ENCODE measurements at regions not wholly inside any gene's neighbourhood (a gene's known extent, or its start where the extent isn't known, plus 50 kb on each side); places are given as distances from the start of the nearest gene placed in this dataset.

DNA sequence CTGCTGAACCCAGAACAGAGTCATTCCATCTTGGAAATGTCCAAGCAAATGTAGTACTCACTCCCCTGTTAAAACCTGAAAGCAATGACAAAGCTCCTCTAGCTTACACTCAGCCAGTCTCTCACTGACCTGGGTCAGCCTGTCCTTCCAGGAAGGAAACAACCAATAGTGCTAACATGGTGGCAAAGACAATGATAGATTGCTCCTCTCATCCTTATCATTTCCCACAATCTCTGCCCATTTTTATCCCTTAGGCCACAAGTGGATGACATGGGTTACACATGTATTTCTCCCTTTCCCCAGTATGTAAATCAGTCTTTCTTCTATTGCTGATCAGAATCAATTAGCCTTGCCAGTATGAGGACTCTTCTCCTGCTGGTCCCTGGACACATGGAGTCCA, 154.6 kb upstream of the SESN3 start:
- DNase-seq (ENCODE audit: low read depth in 1 of 2, low spot score in 2 of 2) (no peak), FAIRE-seq (no peak)
- no peak overlapping the region for H4K8ac ChIP-seq (ENCODE audit: extremely low read depth, insufficient read depth, low read length)
- CTCF ChIA-PET (ENCODE audit: partially characterized antibody): no interaction called here
- no peak overlapping the region for H4K91ac ChIP-seq (replicated peaks; ENCODE audit: insufficient read length, low read length)
- H2BK120ac ChIP-seq (replicated peaks; ENCODE audit: low read depth, low read length): no peak overlapping the region
- no peaks in the 10 kb centered on the region for H3K36me3 ChIP-seq (ENCODE audit: control insufficient read depth in 2 of 4, insufficient read depth in 4 of 4, low read length in 3 of 4)
- H2BK5ac ChIP-seq (ENCODE audit: low read depth, low read length): no peak overlapping the region
- no peak overlapping the region for H3K4me3 ChIP-seq (ENCODE audit: extremely low read depth in 1 of 4, insufficient read depth in 2 of 4, low read depth in 3 of 4, low read length in 4 of 4)
- H2AFZ ChIP-seq (ENCODE audit: low read length): no peak overlapping the region
- H3K9ac ChIP-seq (replicated peaks in 1 of 4; ENCODE audit: extremely low read depth in 1 of 4, low read depth in 3 of 4, low read length in 3 of 4): no peak overlapping the region
- no peak overlapping the region for H3K27ac ChIP-seq (ENCODE audit: low read depth, low read length)
- no peaks in the 10 kb centered on the region for H4K20me1 ChIP-seq (replicated peaks in 1 of 2; ENCODE audit: control insufficient read depth in 1 of 2, insufficient read depth in 2 of 2, low read length in 2 of 2)
- H2BK15ac ChIP-seq (ENCODE audit: low read length): no peak overlapping the region
- no peak overlapping the region for H3K14ac ChIP-seq (ENCODE audit: insufficient read length)
- no peak overlapping the region for H3K56ac ChIP-seq (replicated peaks; ENCODE audit: insufficient read length, low read depth, low read length)
- H3K79me2 ChIP-seq (ENCODE audit: control insufficient read depth in 1 of 2, insufficient read depth in 2 of 2, low read length in 2 of 2): no peaks in the 10 kb centered on the region
- no peak overlapping the region for H2AK5ac ChIP-seq (ENCODE audit: low read depth, low read length)
- H3K9me3 ChIP-seq (ENCODE audit: insufficient read depth in 2 of 2, low read depth in 1 of 2, low read length in 1 of 2): no peaks in the 10 kb centered on the region
- no peak overlapping the region for H3K4ac ChIP-seq (replicated peaks; ENCODE audit: insufficient read length, low read depth, low read length)
- POLR2A ChIA-PET (ENCODE audit: partially characterized antibody): no interaction called here
- no peaks in the 10 kb centered on the region for H3K4me1 ChIP-seq (replicated peaks in 1 of 4; ENCODE audit: control insufficient read depth in 3 of 4, insufficient read depth in 4 of 4, low read length in 3 of 4)
- H3K4me2 ChIP-seq (ENCODE audit: insufficient read depth in 1 of 2, low read depth in 2 of 2, low read length in 2 of 2): no peak overlapping the region
- H4K5ac ChIP-seq (ENCODE audit: insufficient read length, low read depth, low read length): no peak overlapping the region
- H3K79me1 ChIP-seq (ENCODE audit: low read depth, low read length): no peaks in the 10 kb centered on the region
- H3K23me2 ChIP-seq (ENCODE audit: low read depth, low read length): no peaks in the 10 kb centered on the region
- H3K18ac ChIP-seq (ENCODE audit: extremely low read depth, low read length): no peak overlapping the region
- H2BK12ac ChIP-seq (ENCODE audit: low read depth, low read length): no peak overlapping the region
- H3K27me3 ChIP-seq (replicated peaks in 1 of 4; ENCODE audit: control insufficient read depth in 3 of 4, extremely low read depth in 1 of 4, insufficient read depth in 3 of 4, low read length in 3 of 4): no peaks in the 10 kb centered on the region; a peak in 1 of 7 replicates
- no peak overlapping the region for H2BK20ac ChIP-seq (ENCODE audit: low read length)
- H3K23ac ChIP-seq (ENCODE audit: insufficient read length): no peak overlapping the region
- TF ChIP-seq SIRT6 (IDR thresholded peaks at IDR 0.05; ENCODE audit: low read length) (no peak), USF2 (IDR thresholded peaks at IDR 0.05; ENCODE audit: low read length) (no peak), SP4 (IDR thresholded peaks at IDR 0.05; ENCODE audit: low read length) (no peak), TAF1 (IDR thresholded peaks at IDR 0.05; ENCODE audit: low read depth, low read length) (no peak), SIN3A (conservative IDR thresholded peaks at IDR 0.05 in 1 of 2, IDR thresholded peaks at IDR 0.05 in 1 of 2; ENCODE audit: low read depth in 1 of 2, low read length in 2 of 2) (no peak), MAX (IDR thresholded peaks at IDR 0.05) (no peak), JUN (IDR thresholded peaks at IDR 0.05; ENCODE audit: low read depth, low read length) (no peak), ATF3 (IDR thresholded peaks at IDR 0.05; ENCODE audit: insufficient read depth, low read depth, low read length) (no peak), SUZ12 (IDR thresholded peaks at IDR 0.05; ENCODE audit: low read length) (no peak), GTF2F1 (IDR thresholded peaks at IDR 0.05; ENCODE audit: borderline replicate concordance, low read depth, low read length) (no peak), CTBP2 (IDR thresholded peaks at IDR 0.05; ENCODE audit: borderline replicate concordance, insufficient read depth, insufficient read length, low read length) (no peak), TEAD4 (IDR thresholded peaks at IDR 0.05; ENCODE audit: low read depth, low read length) (no peak), EZH2 (IDR thresholded peaks at IDR 0.05; ENCODE audit: low read depth, low read length, severe bottlenecking) (no peak), BCL11A (IDR thresholded peaks at IDR 0.05; ENCODE audit: low read depth in 2 of 2, low read length in 2 of 2) (no peak)
